ENCODE measurements at regions not wholly inside any gene's neighbourhood (a gene's known extent, or its start where the extent isn't known, plus 50 kb on each side); places are given as distances from the start of the nearest gene placed in this dataset.
"Not testable (repeated sequence)": the region's sequence is repeated elsewhere in the genome, so short reads cannot be mapped to it uniquely, and the experiment has no call there.

DNA sequence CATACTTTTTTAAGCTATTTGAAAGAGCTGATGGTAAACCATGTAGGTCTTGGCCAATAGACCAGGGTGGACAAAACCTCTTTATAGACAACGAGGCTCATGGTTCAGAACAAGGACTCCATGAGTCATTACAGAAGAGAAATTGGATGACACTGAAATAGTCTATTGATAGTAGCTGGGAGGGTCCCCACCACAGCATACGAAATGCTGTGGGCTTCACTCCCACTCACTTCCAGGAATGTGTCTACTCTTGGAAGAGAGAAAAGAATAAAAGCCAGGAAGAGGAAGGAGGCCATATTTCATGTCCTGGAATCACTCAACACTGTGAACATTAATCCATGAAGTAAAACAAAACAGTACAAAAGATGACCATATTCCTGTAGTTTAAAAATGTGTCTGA, 82.3 kb upstream of the MXRA5 start:
- DNase-seq = no peak

DNA sequence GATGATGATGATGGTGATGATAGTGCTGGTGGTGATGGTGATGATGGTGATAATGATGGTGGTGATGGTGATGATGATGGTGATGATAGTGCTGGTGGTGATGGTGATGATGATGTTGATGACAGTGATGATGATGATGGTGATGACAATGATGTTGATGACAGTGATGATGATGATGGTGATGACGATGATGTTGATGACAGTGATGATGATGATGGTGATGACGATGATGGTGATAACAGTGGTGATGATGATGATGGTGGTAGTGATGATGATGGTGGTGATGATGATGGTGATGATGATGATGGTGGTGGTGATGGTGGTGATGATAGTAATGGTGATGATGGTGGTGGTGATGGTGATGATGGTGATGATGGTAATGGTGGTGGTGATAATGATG, 80.1 kb upstream of the MXRA5 start:
- no peak for DNase-seq

DNA sequence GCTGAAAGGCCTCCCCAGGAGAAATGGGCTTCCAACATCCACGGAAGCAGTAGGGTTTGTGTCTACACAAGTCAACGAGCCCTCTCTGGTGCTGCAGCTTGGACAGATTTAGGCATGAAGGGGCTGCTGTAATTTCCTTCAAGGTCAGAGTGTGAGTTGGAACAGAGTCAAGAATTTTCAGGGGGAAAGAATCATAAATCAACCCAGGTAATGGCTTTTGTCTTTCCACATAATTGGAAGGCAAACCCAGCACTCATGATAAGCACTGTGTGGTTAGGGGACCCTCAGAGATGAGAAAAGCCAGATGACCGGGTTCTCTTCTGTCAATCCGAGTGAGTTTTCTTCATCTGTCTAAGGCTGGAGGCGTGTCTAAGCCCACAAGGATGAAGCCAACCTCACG, 78.6 kb upstream of the MXRA5 start:
- no peak for DNase-seq

- no peak for DNase-seq
Measured at GRCh38 chrX:3420316-3420715, 73.9 kb upstream of the MXRA5 start.

DNA sequence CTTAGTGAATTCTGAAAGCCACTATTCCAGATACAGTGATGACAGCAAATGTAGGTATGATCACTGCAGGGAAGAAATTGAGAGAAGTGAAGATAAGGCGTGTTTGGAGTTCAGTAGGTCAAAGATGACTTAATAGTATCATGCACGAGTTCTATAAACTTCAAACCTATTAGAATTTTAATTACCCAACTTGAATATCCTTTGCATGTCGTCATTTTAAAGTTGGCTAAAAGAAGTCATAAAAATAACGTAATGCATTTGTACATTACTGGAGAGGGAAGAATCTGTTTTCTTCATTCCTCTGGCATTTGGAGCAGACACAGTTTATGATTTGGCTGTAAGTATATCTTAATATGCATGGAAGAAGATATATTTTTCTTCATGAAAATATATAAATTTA, 68.6 kb upstream of the MXRA5 start:
- DNase-seq = no peak

DNA sequence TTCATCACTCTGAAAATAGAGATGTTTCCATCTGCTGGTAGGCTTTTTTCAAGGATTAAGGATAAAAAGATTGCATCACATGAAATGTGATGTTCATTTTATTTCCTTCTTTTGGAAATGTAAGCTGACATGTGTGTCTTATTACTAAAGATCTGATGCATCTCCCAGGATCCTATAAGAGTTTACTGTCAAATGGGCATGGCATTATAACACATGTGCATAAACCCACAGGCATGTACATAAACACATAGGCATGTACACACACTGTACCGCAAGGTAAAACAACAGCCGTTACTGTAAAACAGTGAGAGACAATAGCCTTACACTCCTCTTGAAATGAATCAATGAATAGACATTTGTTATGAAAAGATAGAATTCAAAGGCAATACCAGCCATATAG, 65.2 kb upstream of the MXRA5 start:
- DNase-seq = not testable (repeated sequence)

- DNase-seq = not testable (repeated sequence)
Measured at GRCh38 chrX:3409936-3410335, 63.5 kb upstream of the MXRA5 start.

DNA sequence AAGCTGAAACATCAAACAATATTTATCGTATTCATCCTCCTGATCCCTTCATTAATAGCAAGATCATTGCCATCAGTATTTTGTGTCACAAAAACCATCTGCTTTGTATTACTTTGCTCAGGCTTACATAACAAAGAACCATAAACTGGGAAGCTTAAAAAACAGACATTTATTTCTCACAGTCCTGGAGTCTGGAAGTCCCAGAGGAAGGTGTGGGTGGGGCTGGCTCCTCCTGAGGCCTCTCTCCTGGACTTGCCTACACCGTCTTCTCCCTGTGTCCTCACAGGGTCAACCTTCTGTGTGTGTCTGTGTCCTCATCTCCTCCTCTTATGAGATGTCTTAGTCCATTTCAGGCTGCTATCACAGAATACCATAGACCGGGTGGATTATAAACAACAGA, 61.3 kb upstream of the MXRA5 start:
- no peak for DNase-seq

GRCh38 chrX:3407121-3407520, 60.7 kb upstream of the MXRA5 start:
- DNase-seq = no peak

DNA sequence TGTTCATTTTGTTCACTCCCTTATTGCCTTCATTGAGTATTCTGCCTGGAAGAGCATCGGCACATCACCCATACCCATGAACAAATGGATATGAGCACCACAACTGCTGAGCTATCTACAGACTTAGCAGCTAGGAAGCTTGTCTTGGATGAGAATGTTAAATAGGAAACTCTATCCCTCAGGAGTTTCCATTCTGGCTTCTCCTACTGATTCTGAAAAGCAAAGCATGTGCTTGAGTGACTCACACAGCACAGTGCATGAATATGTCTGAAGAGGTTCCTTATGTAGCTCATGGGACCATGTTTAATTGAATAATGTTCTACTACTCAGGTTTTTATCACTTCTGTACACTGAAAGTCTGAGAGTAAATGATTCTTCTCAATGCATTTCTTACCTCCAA, 57.3 kb upstream of the MXRA5 start:
- no peak for DNase-seq
